ENCODE measurements at regions not wholly inside any gene's neighbourhood (a gene's known extent, or its start where the extent isn't known, plus 50 kb on each side); places are given as distances from the start of the nearest gene placed in this dataset.

GRCh38 chr9:99415606-99416005 lies 193.5 kb downstream of the SEC61B start:
- no peaks in the 10 kb centered on the region; the same call in 1 of the 2 replicates for H3K9me3 ChIP-seq
- no peak for TF ChIP-seq CTCF (IDR thresholded peaks at IDR 0.05; ENCODE audit: low read depth, low read length)
- H3K4me1 ChIP-seq: peaks cover 51% of the 10 kb centered on the region
- H3K36me3 ChIP-seq: no peaks in the 10 kb centered on the region
- DNase-seq: no peak
- H3K4me3 ChIP-seq (ENCODE audit: low read depth, low read length): no peak overlapping the region
- H3K27me3 ChIP-seq: no peaks in the 10 kb centered on the region

- TF ChIP-seq CTCF (IDR thresholded peaks at IDR 0.05; ENCODE audit: low read depth, low read length): no peak
- no peaks in the 10 kb centered on the region for H3K27me3 ChIP-seq
- no peaks in the 10 kb centered on the region; the same call in 1 of the 2 replicates for H3K9me3 ChIP-seq
- H3K4me1 ChIP-seq: peaks cover 49% of the 10 kb centered on the region
- H3K4me3 ChIP-seq (ENCODE audit: low read depth, low read length): no peak overlapping the region
- DNase-seq: no peak
- H3K36me3 ChIP-seq: no peaks in the 10 kb centered on the region
Measured at GRCh38 chr9:99416007-99416406, 193.9 kb downstream of the SEC61B start.

- peaks cover 33% of the 10 kb centered on the region for H3K4me1 ChIP-seq
- no peak for TF ChIP-seq CTCF (IDR thresholded peaks at IDR 0.05; ENCODE audit: low read depth, low read length)
- DNase-seq: no peak
- H3K9me3 ChIP-seq: no peaks in the 10 kb centered on the region
- H3K36me3 ChIP-seq: no peaks in the 10 kb centered on the region
- no peak overlapping the region for H3K4me3 ChIP-seq (ENCODE audit: low read depth, low read length)
- no peaks in the 10 kb centered on the region for H3K27me3 ChIP-seq
Measured at GRCh38 chr9:99419070-99419469, 197.0 kb downstream of the SEC61B start.

- DNase-seq: no peak
- no peak for TF ChIP-seq CTCF (IDR thresholded peaks at IDR 0.05; ENCODE audit: low read depth, low read length)
- H3K36me3 ChIP-seq: no peaks in the 10 kb centered on the region
- no peak overlapping the region for H3K4me3 ChIP-seq (ENCODE audit: low read depth, low read length)
- H3K9me3 ChIP-seq: no peaks in the 10 kb centered on the region
- H3K4me1 ChIP-seq: peaks cover 31% of the 10 kb centered on the region
- no peaks in the 10 kb centered on the region for H3K27me3 ChIP-seq
Measured at GRCh38 chr9:99421369-99421768, 199.3 kb downstream of the SEC61B start.

GRCh38 chr9:99425124-99425523 lies 203.0 kb downstream of the SEC61B start:
- peaks cover 17% of the 10 kb centered on the region for H3K4me1 ChIP-seq
- DNase-seq: no peak
- no peaks in the 10 kb centered on the region for H3K9me3 ChIP-seq
- no peak overlapping the region for H3K4me3 ChIP-seq (ENCODE audit: low read depth, low read length)
- no peaks in the 10 kb centered on the region for H3K36me3 ChIP-seq
- TF ChIP-seq CTCF (IDR thresholded peaks at IDR 0.05; ENCODE audit: low read depth, low read length): no peak
- H3K27me3 ChIP-seq: no peaks in the 10 kb centered on the region

GRCh38 chr9:99425923-99426842 lies 204.1 kb downstream of the SEC61B start:
- DNase-seq: no peak
- H3K27me3 ChIP-seq: no peaks in the 10 kb centered on the region
- no peak overlapping the region for H3K4me3 ChIP-seq (ENCODE audit: low read depth, low read length)
- H3K9me3 ChIP-seq: no peaks in the 10 kb centered on the region
- H3K4me1 ChIP-seq: peaks cover 17% of the 10 kb centered on the region
- H3K36me3 ChIP-seq: no peaks in the 10 kb centered on the region
- TF ChIP-seq CTCF (IDR thresholded peaks at IDR 0.05; ENCODE audit: low read depth, low read length): no peak

Measured in BE2C (cell line).